ENCODE measurements at regions not wholly inside any gene's neighbourhood (a gene's known extent, or its start where the extent isn't known, plus 50 kb on each side); places are given as distances from the start of the nearest gene placed in this dataset.
A peak's percentile ranks its signal among the peaks of the same experiment; 100 is the strongest.

GRCh38 chr11:106395716-106396349 is 318.4 kb downstream of the AASDHPPT start:
- no peak overlapping the region for H3K4ac ChIP-seq (ENCODE audit: low read depth, low read length)
- no peak overlapping the region for H3K9ac ChIP-seq (ENCODE audit: extremely low read depth, insufficient read length, low read length)
- peaks cover 11% of the 10 kb centered on the region in 2 experiments for H3K9me3 Mint-ChIP-seq
- no peak overlapping the region for H4K91ac ChIP-seq (ENCODE audit: insufficient read length, low read depth, low read length)
- no peak overlapping the region for H3K27ac ChIP-seq (ENCODE audit: insufficient read length, low read depth, low read length)
- no peak overlapping the region for H3K18ac ChIP-seq (ENCODE audit: insufficient read length, low read depth, low read length)
- no peaks in the 10 kb centered on the region for H3K9me3 ChIP-seq (ENCODE audit: control insufficient read depth, low read depth, low read length)
- H2BK12ac ChIP-seq (ENCODE audit: insufficient read length, low read depth, low read length): no peak overlapping the region
- H4K5ac ChIP-seq (ENCODE audit: insufficient read length, low read depth, low read length): no peak overlapping the region
- H2BK120ac ChIP-seq (ENCODE audit: low read depth, low read length, poor library complexity, severe bottlenecking): no peak overlapping the region
- H2BK5ac ChIP-seq (ENCODE audit: insufficient read length, low read length): no peak overlapping the region
- no peaks in the 10 kb centered on the region for H3K79me2 ChIP-seq (ENCODE audit: insufficient read depth, low read length)
- no peaks in the 10 kb centered on the region for H3K79me1 ChIP-seq (ENCODE audit: insufficient read depth, low read depth, low read length, poor library complexity, severe bottlenecking)
- no peak overlapping the region for H2AFZ ChIP-seq (ENCODE audit: low read length)
- H3K56ac ChIP-seq (ENCODE audit: insufficient read length, low read depth, low read length): no peak overlapping the region
- no peaks in the 10 kb centered on the region; the same call in 1 of the 2 replicates for H3K27me3 Mint-ChIP-seq (ENCODE audit: low read depth)
- no peak overlapping the region for H4K8ac ChIP-seq (replicated peaks; ENCODE audit: insufficient read length, low read depth, low read length)
- H3T11ph ChIP-seq (ENCODE audit: low read length): no peak overlapping the region
- H3K4me1 ChIP-seq (ENCODE audit: insufficient read depth, low read length): peaks cover 5% of the 10 kb centered on the region; the same call in 1 of the 2 replicates
- no peaks in the 10 kb centered on the region for H3K23me2 ChIP-seq (ENCODE audit: insufficient read length, low read depth, low read length, poor library complexity, severe bottlenecking)
- DNase-seq: peak; percentile 53
- peaks cover 29 to 36% of the 10 kb centered on the region in 2 experiments for H3K4me1 Mint-ChIP-seq
- no CpG with 5 or more reads among the region's 10 CpGs for WGBS (ENCODE audit: extremely low coverage, insufficient read length, low lambda C conversion rate)
- H3K36me3 Mint-ChIP-seq (ENCODE audit: insufficient read depth in 1 of 3, low read depth in 3 of 3): peaks cover 8 to 11% (median 9%) of the 10 kb centered on the region in 3 experiments; a peak in 6 of 7 replicates
- no peak overlapping the region for H2AK5ac ChIP-seq (ENCODE audit: insufficient read length, low read length)
- no peak for TF ChIP-seq CTCF (conservative IDR thresholded peaks at IDR 0.05)
- no peak overlapping the region for H3K23ac ChIP-seq (ENCODE audit: insufficient read length, low read depth, low read length)
- H3K14ac ChIP-seq (ENCODE audit: insufficient read depth, low read length): no peak overlapping the region
- H2BK15ac ChIP-seq (ENCODE audit: low read depth, low read length): no peak overlapping the region
- H3K4me2 ChIP-seq (ENCODE audit: insufficient read depth, insufficient read length, low read length): no peak overlapping the region
- no peaks in the 10 kb centered on the region for H3K27me3 ChIP-seq (ENCODE audit: insufficient read depth, low read length)
- no peaks in the 10 kb centered on the region for H4K20me1 ChIP-seq (ENCODE audit: control insufficient read depth, insufficient read depth, insufficient read length)
- H3K27ac Mint-ChIP-seq: no peak overlapping the region
- no peak overlapping the region for H2BK20ac ChIP-seq (ENCODE audit: low read depth, low read length, poor library complexity, severe bottlenecking)
- no peak overlapping the region for H3K4me3 Mint-ChIP-seq

Data from H9 (cell line).